ENCODE measurements at regions not wholly inside any gene's neighbourhood (a gene's known extent, or its start where the extent isn't known, plus 50 kb on each side); places are given as distances from the start of the nearest gene placed in this dataset.

- H3K4me3 Mint-ChIP-seq: no peak overlapping the region
- H3K36me3 Mint-ChIP-seq (ENCODE audit: low read depth): no peaks in the 10 kb centered on the region
- Histone ChIP-seq H3K36me3 (ENCODE audit: control insufficient read depth, insufficient read depth, low read length) (no peaks in the 10 kb centered on the region), H3K27ac (ENCODE audit: low read depth, low read length) (no peak overlapping the region), H3K9me3 (ENCODE audit: control insufficient read depth, low read length) (no peaks in the 10 kb centered on the region), H3K27me3 (ENCODE audit: control insufficient read depth, insufficient read depth, low read length, poor library complexity, severe bottlenecking) (peaks cover 4% of the 10 kb centered on the region), H3K4me3 (ENCODE audit: low read length) (no peak overlapping the region), H3K9ac (ENCODE audit: extremely low read depth, low read length, poor library complexity, severe bottlenecking) (no peak overlapping the region), H3K4me1 (ENCODE audit: control insufficient read depth, insufficient read depth, low read length) (no peaks in the 10 kb centered on the region)
- no peak for DNase-seq
- no peak overlapping the region for H3K27ac Mint-ChIP-seq
- no peaks in the 10 kb centered on the region for H3K9me3 Mint-ChIP-seq
- H3K4me1 Mint-ChIP-seq: no peaks in the 10 kb centered on the region
- H3K27me3 Mint-ChIP-seq (ENCODE audit: insufficient read depth): peaks cover 6% of the 10 kb centered on the region
- TF ChIP-seq, protein P1, sequence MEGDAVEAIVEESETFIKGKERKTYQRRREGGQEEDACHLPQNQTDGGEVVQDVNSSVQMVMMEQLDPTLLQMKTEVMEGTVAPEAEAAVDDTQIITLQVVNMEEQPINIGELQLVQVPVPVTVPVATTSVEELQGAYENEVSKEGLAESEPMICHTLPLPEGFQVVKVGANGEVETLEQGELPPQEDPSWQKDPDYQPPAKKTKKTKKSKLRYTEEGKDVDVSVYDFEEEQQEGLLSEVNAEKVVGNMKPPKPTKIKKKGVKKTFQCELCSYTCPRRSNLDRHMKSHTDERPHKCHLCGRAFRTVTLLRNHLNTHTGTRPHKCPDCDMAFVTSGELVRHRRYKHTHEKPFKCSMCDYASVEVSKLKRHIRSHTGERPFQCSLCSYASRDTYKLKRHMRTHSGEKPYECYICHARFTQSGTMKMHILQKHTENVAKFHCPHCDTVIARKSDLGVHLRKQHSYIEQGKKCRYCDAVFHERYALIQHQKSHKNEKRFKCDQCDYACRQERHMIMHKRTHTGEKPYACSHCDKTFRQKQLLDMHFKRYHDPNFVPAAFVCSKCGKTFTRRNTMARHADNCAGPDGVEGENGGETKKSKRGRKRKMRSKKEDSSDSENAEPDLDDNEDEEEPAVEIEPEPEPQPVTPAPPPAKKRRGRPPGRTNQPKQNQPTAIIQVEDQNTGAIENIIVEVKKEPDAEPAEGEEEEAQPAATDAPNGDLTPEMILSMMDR (conservative IDR thresholded peaks at IDR 0.05): no peak
These were observed 125.3 kb upstream of the PLCB4 start for GRCh38 chr20:8943631-8944030.

GRCh38 chr20:8946036-8946940, 122.6 kb upstream of the PLCB4 start:
- Mint-ChIP-seq H3K4me1 (no peaks in the 10 kb centered on the region), H3K9me3 (no peaks in the 10 kb centered on the region), H3K36me3 (ENCODE audit: low read depth) (no peaks in the 10 kb centered on the region), H3K27me3 (ENCODE audit: insufficient read depth) (peaks cover 6% of the 10 kb centered on the region), H3K4me3 (no peak overlapping the region), H3K27ac (no peak overlapping the region)
- 88 to 100% methylated on average over 6 of the region's 6 CpGs for WGBS, 2 experiments (ENCODE audit: insufficient coverage in 1 of 2, insufficient read length in 1 of 2)
- Histone ChIP-seq H3K27me3 (ENCODE audit: control insufficient read depth, insufficient read depth, low read length, poor library complexity, severe bottlenecking) (peaks cover 7% of the 10 kb centered on the region), H3K9me3 (ENCODE audit: control insufficient read depth, low read length) (no peaks in the 10 kb centered on the region), H3K9ac (ENCODE audit: extremely low read depth, low read length, poor library complexity, severe bottlenecking) (no peak overlapping the region), H3K36me3 (ENCODE audit: control insufficient read depth, insufficient read depth, low read length) (no peaks in the 10 kb centered on the region), H3K4me1 (ENCODE audit: control insufficient read depth, insufficient read depth, low read length) (no peaks in the 10 kb centered on the region), H3K4me3 (ENCODE audit: low read length) (no peak overlapping the region), H3K27ac (ENCODE audit: low read depth, low read length) (no peak overlapping the region)
- TF ChIP-seq, protein P1 (conservative IDR thresholded peaks at IDR 0.05): no peak
- DNase-seq: no peak

DNA sequence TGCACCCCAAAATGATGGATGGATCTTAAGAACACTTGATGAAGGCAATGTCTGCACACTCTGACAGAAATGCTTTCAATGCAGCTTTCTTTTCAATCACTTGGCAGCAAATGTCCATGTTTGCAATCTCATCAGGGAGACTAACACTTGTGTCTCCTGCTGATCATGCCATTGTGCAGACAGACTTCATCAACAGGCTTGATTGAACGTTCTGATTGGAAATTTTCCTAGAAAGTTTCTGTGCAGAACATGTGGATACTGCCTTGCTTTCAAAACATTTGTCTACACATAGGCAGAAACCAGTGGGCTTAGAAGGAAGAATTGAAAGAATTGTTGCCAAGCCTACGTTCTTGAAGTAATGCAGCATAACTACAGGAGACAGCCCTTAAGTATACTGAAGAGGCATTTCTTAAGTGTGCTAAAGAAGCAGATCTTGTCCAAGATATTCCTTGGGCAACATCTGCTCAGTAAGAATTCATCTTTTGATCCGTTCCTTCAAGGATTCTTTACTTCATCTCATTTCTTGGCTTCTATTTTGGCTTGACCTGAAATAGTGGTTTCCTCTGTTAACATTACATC, 120.4 kb upstream of the PLCB4 start:
- H3K36me3 ChIP-seq (ENCODE audit: control insufficient read depth, insufficient read depth, low read length): no peaks in the 10 kb centered on the region
- H3K4me1 ChIP-seq (ENCODE audit: control insufficient read depth, insufficient read depth, low read length): no peaks in the 10 kb centered on the region
- no peak overlapping the region for H3K27ac ChIP-seq (ENCODE audit: low read depth, low read length)
- Mint-ChIP-seq H3K27ac (no peak overlapping the region), H3K27me3 (ENCODE audit: insufficient read depth) (peaks cover 7% of the 10 kb centered on the region), H3K4me3 (no peak overlapping the region), H3K9me3 (no peaks in the 10 kb centered on the region), H3K4me1 (no peaks in the 10 kb centered on the region), H3K36me3 (ENCODE audit: low read depth) (no peaks in the 10 kb centered on the region)
- no peak overlapping the region for H3K4me3 ChIP-seq (ENCODE audit: low read length)
- no peaks in the 10 kb centered on the region for H3K9me3 ChIP-seq (ENCODE audit: control insufficient read depth, low read length)
- no peak overlapping the region for H3K9ac ChIP-seq (ENCODE audit: extremely low read depth, low read length, poor library complexity, severe bottlenecking)
- no peak for DNase-seq
- 83% methylated on average over 3 of the region's 3 CpGs for WGBS, 2 experiments (ENCODE audit: insufficient coverage in 1 of 2, insufficient read length in 1 of 2)
- TF ChIP-seq, protein P1 (conservative IDR thresholded peaks at IDR 0.05): no peak
- peaks cover 7% of the 10 kb centered on the region for H3K27me3 ChIP-seq (ENCODE audit: control insufficient read depth, insufficient read depth, low read length, poor library complexity, severe bottlenecking)
